Fibroblast of pulmonary artery (primary cell): ENCODE measurements at regions not wholly inside any gene's neighbourhood (a gene's known extent, or its start where the extent isn't known, plus 50 kb on each side); places are given as distances from the start of the nearest gene placed in this dataset.

ENCODE experiments used
- DNase-seq: peaks from one replicate; pipeline ENCODE4 v3.0.0-alpha.2; 2010; ENCODE audit warnings: low read depth
- H3K4me3 ChIP-seq: replicated peaks from 2 replicates; pipeline ENCODE4 v1.5.1; 2011; ENCODE audit warnings: low read depth, mild to moderate bottlenecking, control low read depth, low read length, moderate library complexity
- TF ChIP-seq, protein P1 (sequence below): IDR thresholded peaks from 2 replicates; pipeline ENCODE4 v1.5.1; 2011; ENCODE audit warnings: mild to moderate bottlenecking, control low read depth, low read length, inconsistent platforms; ENCODE audit errors: missing control alignments

DNA sequence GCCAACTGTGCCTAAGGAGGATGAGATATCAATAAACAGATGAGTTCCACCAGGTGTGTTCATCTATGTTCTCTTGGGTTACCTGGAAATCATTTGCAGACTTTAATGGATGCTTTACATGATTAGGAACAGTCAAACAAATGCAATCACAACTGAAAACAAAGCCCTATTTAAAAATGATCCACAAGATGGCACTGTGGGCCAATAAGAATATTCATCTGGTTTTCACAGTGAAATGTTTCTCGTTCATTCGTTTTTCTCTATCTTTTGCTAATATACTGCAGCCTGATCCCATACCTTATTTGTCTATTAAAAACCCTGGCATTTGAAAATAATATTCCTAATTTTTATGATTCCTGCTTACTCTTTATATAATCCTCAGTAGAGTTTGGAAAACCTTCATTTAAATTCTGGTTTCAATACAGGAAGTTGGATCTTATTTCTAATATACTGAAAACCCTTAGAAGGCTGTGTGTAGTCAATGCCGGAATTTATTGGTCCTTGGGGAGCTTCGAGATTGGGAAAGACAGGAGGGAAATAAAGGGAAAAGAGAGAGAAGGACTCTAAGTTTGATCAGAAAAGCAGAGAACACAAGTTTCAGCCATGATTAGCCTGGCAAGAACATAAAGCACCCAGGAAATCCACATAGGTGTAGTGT is 63.8 kb upstream of the TAPT1 start:
- peak; percentile 67 for DNase-seq
- no peak overlapping the region for H3K4me3 ChIP-seq
- TF ChIP-seq, protein P1, sequence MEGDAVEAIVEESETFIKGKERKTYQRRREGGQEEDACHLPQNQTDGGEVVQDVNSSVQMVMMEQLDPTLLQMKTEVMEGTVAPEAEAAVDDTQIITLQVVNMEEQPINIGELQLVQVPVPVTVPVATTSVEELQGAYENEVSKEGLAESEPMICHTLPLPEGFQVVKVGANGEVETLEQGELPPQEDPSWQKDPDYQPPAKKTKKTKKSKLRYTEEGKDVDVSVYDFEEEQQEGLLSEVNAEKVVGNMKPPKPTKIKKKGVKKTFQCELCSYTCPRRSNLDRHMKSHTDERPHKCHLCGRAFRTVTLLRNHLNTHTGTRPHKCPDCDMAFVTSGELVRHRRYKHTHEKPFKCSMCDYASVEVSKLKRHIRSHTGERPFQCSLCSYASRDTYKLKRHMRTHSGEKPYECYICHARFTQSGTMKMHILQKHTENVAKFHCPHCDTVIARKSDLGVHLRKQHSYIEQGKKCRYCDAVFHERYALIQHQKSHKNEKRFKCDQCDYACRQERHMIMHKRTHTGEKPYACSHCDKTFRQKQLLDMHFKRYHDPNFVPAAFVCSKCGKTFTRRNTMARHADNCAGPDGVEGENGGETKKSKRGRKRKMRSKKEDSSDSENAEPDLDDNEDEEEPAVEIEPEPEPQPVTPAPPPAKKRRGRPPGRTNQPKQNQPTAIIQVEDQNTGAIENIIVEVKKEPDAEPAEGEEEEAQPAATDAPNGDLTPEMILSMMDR = peak; percentile 62

DNA sequence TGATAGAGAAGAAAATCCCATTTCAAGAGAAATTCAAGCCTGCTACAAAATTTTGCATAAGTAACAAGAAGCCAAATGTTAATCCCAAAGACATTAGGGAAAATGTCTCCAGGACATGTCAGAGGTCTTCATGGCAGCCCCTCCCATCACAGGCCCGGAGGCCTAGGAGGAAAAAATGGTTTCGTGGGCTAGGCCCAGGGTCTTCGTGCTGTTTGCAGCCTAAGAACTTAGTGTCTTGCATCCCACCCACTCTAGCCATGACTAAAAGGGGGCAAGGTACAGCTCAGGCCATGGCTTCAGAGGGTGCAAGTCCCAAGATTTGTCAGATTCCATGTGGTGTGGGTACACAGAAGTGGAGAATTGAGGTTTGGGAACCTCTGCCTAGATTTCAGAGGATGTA is 57.8 kb upstream of the TAPT1 start:
- H3K4me3 ChIP-seq = no peak overlapping the region
- DNase-seq = no peak
- TF ChIP-seq, protein P1 = no peak

DNA sequence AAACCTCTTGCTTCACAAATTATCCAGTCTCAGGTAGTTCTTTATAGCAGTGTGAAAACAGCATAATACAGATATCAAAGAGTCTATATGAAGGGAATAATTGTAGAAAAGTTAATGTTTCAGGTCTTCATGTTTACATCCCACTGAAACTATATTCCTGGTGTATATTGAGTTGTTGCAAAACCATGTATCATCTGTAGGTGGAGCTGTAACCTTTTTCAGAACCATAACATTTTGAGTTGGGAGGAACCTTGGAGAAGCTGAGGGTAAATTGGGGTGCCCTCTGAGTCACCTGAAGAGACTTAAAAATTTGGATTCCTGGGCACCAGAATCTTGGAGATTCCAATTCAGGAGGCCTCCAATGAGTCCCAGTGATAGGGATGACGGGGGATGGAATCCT is 51.9 kb upstream of the TAPT1 start:
- DNase-seq = no peak
- TF ChIP-seq, protein P1 = peak; percentile 24
- no peak overlapping the region for H3K4me3 ChIP-seq
